ENCODE measurements at regions not wholly inside any gene's neighbourhood (a gene's known extent, or its start where the extent isn't known, plus 50 kb on each side); places are given as distances from the start of the nearest gene placed in this dataset.
"Not testable (repeated sequence)": the region's sequence is repeated elsewhere in the genome, so short reads cannot be mapped to it uniquely, and the experiment has no call there.

- DNase-seq = no peak
Measured at GRCh38 chr15:96162322-96162721, 168.2 kb upstream of the NR2F2 start.

- DNase-seq = no peak
Measured at GRCh38 chr15:96165081-96165480, 165.4 kb upstream of the NR2F2 start.

GRCh38 chr15:96165775-96166174, 164.7 kb upstream of the NR2F2 start:
- no peak for DNase-seq

- DNase-seq = no peak
Measured at GRCh38 chr15:96166223-96167200, 164.0 kb upstream of the NR2F2 start.

- DNase-seq = not testable (repeated sequence)
Measured at GRCh38 chr15:96170616-96170978, 159.9 kb upstream of the NR2F2 start.

GRCh38 chr15:96170979-96171739, 159.3 kb upstream of the NR2F2 start:
- DNase-seq = no peak

- no peak for DNase-seq
Measured at GRCh38 chr15:96171853-96172296, 158.6 kb upstream of the NR2F2 start.

- no peak for DNase-seq
Measured at GRCh38 chr15:96172417-96172816, 158.1 kb upstream of the NR2F2 start.

GRCh38 chr15:96176831-96177230, 153.7 kb upstream of the NR2F2 start:
- DNase-seq = no peak

- no peak for DNase-seq
Measured at GRCh38 chr15:96177279-96177678, 153.2 kb upstream of the NR2F2 start.

GRCh38 chr15:96180087-96180748, 150.3 kb upstream of the NR2F2 start:
- no peak for DNase-seq

- DNase-seq = no peak
Measured at GRCh38 chr15:96181217-96181616, 149.3 kb upstream of the NR2F2 start.

- DNase-seq = no peak
Measured at GRCh38 chr15:96181873-96182301, 148.6 kb upstream of the NR2F2 start.

GRCh38 chr15:96182736-96183513, 147.6 kb upstream of the NR2F2 start:
- DNase-seq = no peak

GRCh38 chr15:96183514-96183850, 147.0 kb upstream of the NR2F2 start:
- no peak for DNase-seq

GRCh38 chr15:96183867-96184266, 146.6 kb upstream of the NR2F2 start:
- no peak for DNase-seq

GRCh38 chr15:96184297-96184696, 146.2 kb upstream of the NR2F2 start:
- DNase-seq = no peak

GRCh38 chr15:96186105-96186504, 144.4 kb upstream of the NR2F2 start:
- DNase-seq = no peak

GRCh38 chr15:96187341-96188305, 142.9 kb upstream of the NR2F2 start:
- no peak for DNase-seq

GRCh38 chr15:96197721-96198120, 132.8 kb upstream of the NR2F2 start:
- no peak for DNase-seq

Measured in hypothalamus (tissue), 51 donors.